ENCODE measurements at regions not wholly inside any gene's neighbourhood (a gene's known extent, or its start where the extent isn't known, plus 50 kb on each side); places are given as distances from the start of the nearest gene placed in this dataset.
A peak's percentile ranks its signal among the peaks of the same experiment; 100 is the strongest.

DNA sequence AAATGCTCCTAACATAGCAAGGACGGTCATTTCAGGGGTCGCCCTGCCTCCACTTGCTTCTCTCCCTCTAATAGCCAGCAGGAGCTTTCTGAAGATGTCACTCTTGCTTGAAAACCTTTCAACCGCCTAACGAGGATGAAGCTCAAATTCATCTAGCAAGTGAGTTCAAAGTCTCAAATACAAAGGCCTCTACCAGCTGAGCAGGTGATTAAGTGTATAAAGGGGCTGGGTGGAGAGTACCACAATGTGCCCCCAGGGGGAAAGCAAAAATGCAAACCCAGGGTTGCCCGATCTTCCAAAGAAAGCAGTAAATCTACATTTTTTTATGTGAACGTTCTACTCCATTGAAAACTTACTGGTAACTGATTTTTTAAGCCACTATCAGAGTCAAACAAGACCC, 50.4 kb upstream of the GRIP2 start:
- WGBS (ENCODE audit: insufficient coverage): 6% methylated on average over 3 of the region's 6 CpGs
- Histone ChIP-seq H3K9me3 (ENCODE audit: control insufficient read depth, insufficient read depth, low read length) (no peaks in the 10 kb centered on the region), H3K4me3 (ENCODE audit: low read depth, low read length) (no peak overlapping the region), H3K27ac (ENCODE audit: low read depth, low read length) (no peak overlapping the region), H3K36me3 (ENCODE audit: control insufficient read depth, insufficient read depth, low read length) (no peaks in the 10 kb centered on the region), H3K4me1 (ENCODE audit: control insufficient read depth, insufficient read depth, low read length) (no peaks in the 10 kb centered on the region), H3K27me3 (ENCODE audit: control insufficient read depth, insufficient read depth, low read length) (no peaks in the 10 kb centered on the region)
- no peak for DNase-seq (ENCODE audit: low read depth in 4 of 6, low spot score in 6 of 6)

DNA sequence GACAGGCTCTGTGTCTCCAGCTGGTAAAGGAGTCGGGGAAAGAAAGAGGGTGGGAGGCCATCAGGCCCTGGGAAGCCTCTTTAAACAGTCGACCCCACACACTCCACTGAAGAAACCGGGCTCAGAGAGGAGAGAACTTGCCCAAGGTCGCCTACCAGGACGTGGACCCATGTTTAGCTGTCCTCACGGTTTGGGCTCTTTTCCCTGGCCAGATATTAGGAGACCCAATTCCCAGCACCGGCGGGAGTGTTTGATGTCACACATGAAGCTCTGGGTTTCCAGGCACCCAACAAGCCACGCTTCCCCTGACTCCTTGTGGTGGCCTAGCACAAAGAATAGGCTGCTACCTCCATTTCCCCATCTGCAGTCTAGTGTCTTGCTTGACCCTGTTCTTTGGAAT, 52.2 kb upstream of the GRIP2 start:
- no peaks in the 10 kb centered on the region for H3K27me3 ChIP-seq (ENCODE audit: control insufficient read depth, insufficient read depth, low read length)
- WGBS (ENCODE audit: insufficient coverage): 95% methylated on average over 8 of the region's 9 CpGs

DNA sequence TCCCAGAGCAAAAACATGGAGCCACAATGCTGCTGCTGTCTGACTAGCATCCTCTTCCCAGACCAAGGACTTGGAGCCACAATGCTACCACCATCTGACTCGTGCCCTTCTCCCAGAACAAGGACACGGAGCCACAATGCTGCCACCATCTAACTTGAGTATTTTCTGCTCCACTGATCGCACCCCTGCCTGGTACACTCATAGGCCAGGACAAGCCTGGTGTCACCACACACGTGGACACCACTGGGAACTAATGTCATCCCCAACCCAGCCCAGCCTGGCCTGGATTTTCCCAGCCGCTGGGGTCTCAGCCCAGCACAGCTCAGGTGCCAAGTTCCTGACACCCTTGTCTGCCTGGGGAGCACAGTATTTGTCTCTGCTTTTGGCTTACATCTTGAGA, 52.7 kb upstream of the GRIP2 start:
- no peak for DNase-seq (ENCODE audit: low read depth in 4 of 6, low spot score in 6 of 6)
- Histone ChIP-seq H3K27me3 (ENCODE audit: control insufficient read depth, insufficient read depth, low read length) (no peaks in the 10 kb centered on the region), H3K9me3 (ENCODE audit: control insufficient read depth, insufficient read depth, low read length) (no peaks in the 10 kb centered on the region), H3K27ac (ENCODE audit: low read depth, low read length) (no peak overlapping the region), H3K4me3 (ENCODE audit: low read depth, low read length) (no peak overlapping the region), H3K36me3 (ENCODE audit: control insufficient read depth, insufficient read depth, low read length) (no peaks in the 10 kb centered on the region), H3K4me1 (ENCODE audit: control insufficient read depth, insufficient read depth, low read length) (no peaks in the 10 kb centered on the region)
- WGBS (ENCODE audit: insufficient coverage): 84% methylated on average over 4 of the region's 5 CpGs

More for the DNA sequence above, 52.2 kb upstream of the GRIP2 start:
- no peak for DNase-seq (ENCODE audit: low read depth in 4 of 6, low spot score in 6 of 6)
- no peaks in the 10 kb centered on the region for H3K4me1 ChIP-seq (ENCODE audit: control insufficient read depth, insufficient read depth, low read length)
- no peak overlapping the region for H3K27ac ChIP-seq (ENCODE audit: low read depth, low read length)
- H3K9me3 ChIP-seq (ENCODE audit: control insufficient read depth, insufficient read depth, low read length): no peaks in the 10 kb centered on the region
- no peak overlapping the region for H3K4me3 ChIP-seq (ENCODE audit: low read depth, low read length)
- H3K36me3 ChIP-seq (ENCODE audit: control insufficient read depth, insufficient read depth, low read length): no peaks in the 10 kb centered on the region

GRCh38 chr3:14594234-14594633, 54.1 kb upstream of the GRIP2 start:
- WGBS (ENCODE audit: insufficient coverage): 64% methylated on average over 8 of the region's 8 CpGs
- Histone ChIP-seq H3K27ac (ENCODE audit: low read depth, low read length) (no peak overlapping the region), H3K27me3 (ENCODE audit: control insufficient read depth, insufficient read depth, low read length) (no peaks in the 10 kb centered on the region), H3K4me1 (ENCODE audit: control insufficient read depth, insufficient read depth, low read length) (peaks cover 7% of the 10 kb centered on the region), H3K4me3 (ENCODE audit: low read depth, low read length) (no peak overlapping the region), H3K9me3 (ENCODE audit: control insufficient read depth, insufficient read depth, low read length) (no peaks in the 10 kb centered on the region), H3K36me3 (ENCODE audit: control insufficient read depth, insufficient read depth, low read length) (no peaks in the 10 kb centered on the region)
- DNase-seq (ENCODE audit: low read depth in 4 of 6, low spot score in 6 of 6): no peak

DNA sequence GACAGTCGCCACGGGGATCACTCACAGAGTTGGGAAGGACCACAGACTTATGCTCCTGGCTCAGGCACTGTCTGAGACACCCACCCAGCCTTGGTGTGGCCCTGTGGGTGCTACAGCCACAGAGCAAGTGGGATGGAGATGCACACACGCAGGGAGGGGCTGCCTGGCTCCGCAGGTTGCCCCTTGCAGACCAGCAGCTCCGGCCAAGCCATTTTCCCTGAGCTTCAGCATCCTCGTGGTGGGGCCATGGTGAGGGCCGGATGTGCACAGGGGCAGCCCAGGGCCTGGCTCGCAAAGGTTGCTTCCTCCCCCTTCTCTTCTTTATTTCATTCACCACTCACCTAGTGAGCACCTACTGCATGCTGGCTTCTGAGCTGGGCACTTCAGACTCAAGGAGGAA, 55.4 kb upstream of the GRIP2 start:
- Histone ChIP-seq H3K9me3 (ENCODE audit: control insufficient read depth, insufficient read depth, low read length) (no peaks in the 10 kb centered on the region), H3K4me3 (ENCODE audit: low read depth, low read length) (no peak overlapping the region), H3K27ac (ENCODE audit: low read depth, low read length) (no peak overlapping the region), H3K27me3 (ENCODE audit: control insufficient read depth, insufficient read depth, low read length) (no peaks in the 10 kb centered on the region), H3K4me1 (ENCODE audit: control insufficient read depth, insufficient read depth, low read length) (peaks cover 12% of the 10 kb centered on the region), H3K36me3 (ENCODE audit: control insufficient read depth, insufficient read depth, low read length) (no peaks in the 10 kb centered on the region)
- no peak for DNase-seq (ENCODE audit: low read depth in 4 of 6, low spot score in 6 of 6)
- WGBS (ENCODE audit: insufficient coverage): 58% methylated on average over 6 of the region's 8 CpGs

DNA sequence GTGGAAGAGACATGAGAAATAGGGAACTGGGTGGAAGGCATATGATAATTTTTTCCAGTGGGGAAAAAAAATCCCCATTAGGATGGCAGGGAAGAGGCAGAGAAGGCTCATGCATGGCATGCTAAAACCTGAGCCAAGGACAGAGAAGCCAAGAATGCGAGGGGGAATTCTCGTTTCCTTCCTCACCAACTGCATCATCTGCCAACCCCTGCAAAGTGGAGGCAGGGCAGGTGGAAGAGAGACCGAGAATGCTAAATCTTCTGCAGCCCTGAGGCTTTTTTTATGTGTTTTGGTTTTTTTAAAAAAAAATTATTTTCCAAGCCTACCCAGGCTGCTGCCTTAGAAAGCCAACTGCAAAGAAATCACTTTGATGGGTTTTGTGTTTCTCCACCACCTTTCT, 54.3 kb upstream of the CCDC174 start:
- H3K27me3 ChIP-seq (ENCODE audit: control insufficient read depth, insufficient read depth, low read length): peaks cover 12% of the 10 kb centered on the region
- no peaks in the 10 kb centered on the region for H3K36me3 ChIP-seq (ENCODE audit: control insufficient read depth, insufficient read depth, low read length)
- H3K4me1 ChIP-seq (ENCODE audit: control insufficient read depth, insufficient read depth, low read length): peaks cover 26% of the 10 kb centered on the region
- H3K4me3 ChIP-seq (ENCODE audit: low read depth, low read length): no peak overlapping the region
- no peak overlapping the region for H3K27ac ChIP-seq (ENCODE audit: low read depth, low read length)
- DNase-seq (ENCODE audit: low read depth in 4 of 6, low spot score in 6 of 6): peak in 2 of 6 donors; percentile 57 to 81
- WGBS (ENCODE audit: insufficient coverage): no CpG with 5 or more reads among the region's 3 CpGs
- H3K9me3 ChIP-seq (ENCODE audit: control insufficient read depth, insufficient read depth, low read length): no peaks in the 10 kb centered on the region

DNA sequence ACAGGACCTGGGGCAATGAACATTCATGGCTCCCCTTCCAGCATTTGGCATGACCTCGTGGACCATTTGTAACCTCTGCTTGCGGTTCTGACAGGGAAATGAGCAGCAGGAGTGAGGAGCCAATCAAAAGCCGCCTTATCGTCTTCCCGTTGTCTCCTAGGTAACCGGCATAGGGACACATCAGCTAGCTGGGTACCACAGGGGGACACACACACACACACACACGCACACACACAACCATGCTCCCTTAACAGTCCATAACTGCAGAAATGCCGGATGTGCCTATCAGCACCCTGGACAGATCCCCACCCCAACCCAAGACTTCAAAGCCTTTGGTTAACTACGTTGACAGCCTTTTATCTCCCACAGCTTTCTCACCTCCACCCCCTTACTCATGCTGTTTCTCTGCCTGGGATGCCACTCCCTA, 53.4 kb upstream of the CCDC174 start:
- H3K4me1 ChIP-seq (ENCODE audit: control insufficient read depth, insufficient read depth, low read length): peaks cover 26% of the 10 kb centered on the region
- 5% methylated on average over 9 of the region's 9 CpGs for WGBS (ENCODE audit: insufficient coverage)
- peak; percentile 54 to 98 (median 75) for DNase-seq (ENCODE audit: low read depth in 4 of 6, low spot score in 6 of 6)
- H3K27ac ChIP-seq (ENCODE audit: low read depth, low read length): no peak overlapping the region
- H3K27me3 ChIP-seq (ENCODE audit: control insufficient read depth, insufficient read depth, low read length): peaks cover 12% of the 10 kb centered on the region
- H3K36me3 ChIP-seq (ENCODE audit: control insufficient read depth, insufficient read depth, low read length): no peaks in the 10 kb centered on the region
- no peaks in the 10 kb centered on the region for H3K9me3 ChIP-seq (ENCODE audit: control insufficient read depth, insufficient read depth, low read length)
- no peak overlapping the region for H3K4me3 ChIP-seq (ENCODE audit: low read depth, low read length)

DNA sequence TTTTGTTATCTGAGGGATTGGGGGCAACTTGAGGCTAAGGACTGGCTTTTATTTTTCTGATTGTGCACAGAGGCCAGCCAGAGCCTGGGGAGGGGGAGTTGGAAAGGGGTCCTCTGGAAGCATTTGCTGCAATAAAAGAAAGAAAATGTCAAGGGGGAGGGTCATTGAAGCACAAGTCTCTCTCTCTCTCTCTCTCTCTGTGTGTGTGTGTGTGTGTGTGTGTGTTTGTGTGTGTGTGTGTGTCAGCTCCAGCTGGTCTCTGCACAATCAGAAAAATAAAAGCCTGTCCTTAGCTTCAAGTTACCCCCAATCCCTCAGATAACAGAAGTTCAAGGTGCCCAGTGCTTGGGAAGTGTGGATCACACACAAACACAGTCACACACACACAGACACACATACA, 52.1 kb upstream of the CCDC174 start:
- Histone ChIP-seq H3K36me3 (ENCODE audit: control insufficient read depth, insufficient read depth, low read length) (no peaks in the 10 kb centered on the region), H3K27me3 (ENCODE audit: control insufficient read depth, insufficient read depth, low read length) (peaks cover 12% of the 10 kb centered on the region), H3K9me3 (ENCODE audit: control insufficient read depth, insufficient read depth, low read length) (no peaks in the 10 kb centered on the region), H3K4me1 (ENCODE audit: control insufficient read depth, insufficient read depth, low read length) (peaks cover 26% of the 10 kb centered on the region), H3K27ac (ENCODE audit: low read depth, low read length) (no peak overlapping the region), H3K4me3 (ENCODE audit: low read depth, low read length) (no peak overlapping the region)
- DNase-seq (ENCODE audit: low read depth in 4 of 6, low spot score in 6 of 6): no peak

GRCh38 chr3:14600075-14600474, 51.5 kb upstream of the CCDC174 start:
- no CpG with 5 or more reads among the region's 4 CpGs for WGBS (ENCODE audit: insufficient coverage)
- no peak for DNase-seq (ENCODE audit: low read depth in 4 of 6, low spot score in 6 of 6)

GRCh38 chr3:14600856-14601610, 50.5 kb upstream of the CCDC174 start:
- peaks cover 26% of the 10 kb centered on the region for H3K4me1 ChIP-seq (ENCODE audit: control insufficient read depth, insufficient read depth, low read length)
- no peak overlapping the region for H3K27ac ChIP-seq (ENCODE audit: low read depth, low read length)
- no peaks in the 10 kb centered on the region for H3K36me3 ChIP-seq (ENCODE audit: control insufficient read depth, insufficient read depth, low read length)
- peaks cover 12% of the 10 kb centered on the region for H3K27me3 ChIP-seq (ENCODE audit: control insufficient read depth, insufficient read depth, low read length)
- H3K9me3 ChIP-seq (ENCODE audit: control insufficient read depth, insufficient read depth, low read length): no peaks in the 10 kb centered on the region
- DNase-seq (ENCODE audit: low read depth in 4 of 6, low spot score in 6 of 6): no peak
- no peak overlapping the region for H3K4me3 ChIP-seq (ENCODE audit: low read depth, low read length)
- 70% methylated on average over 9 of the region's 10 CpGs for WGBS (ENCODE audit: insufficient coverage)

More at GRCh38 chr3:14600075-14600474, 51.5 kb upstream of the CCDC174 start:
- Histone ChIP-seq H3K27me3 (ENCODE audit: control insufficient read depth, insufficient read depth, low read length) (peaks cover 12% of the 10 kb centered on the region), H3K4me3 (ENCODE audit: low read depth, low read length) (no peak overlapping the region), H3K27ac (ENCODE audit: low read depth, low read length) (no peak overlapping the region), H3K36me3 (ENCODE audit: control insufficient read depth, insufficient read depth, low read length) (no peaks in the 10 kb centered on the region), H3K9me3 (ENCODE audit: control insufficient read depth, insufficient read depth, low read length) (no peaks in the 10 kb centered on the region), H3K4me1 (ENCODE audit: control insufficient read depth, insufficient read depth, low read length) (peaks cover 26% of the 10 kb centered on the region)
